Large intestine (tissue), 3 donors: ENCODE measurements at regions not wholly inside any gene's neighbourhood (a gene's known extent, or its start where the extent isn't known, plus 50 kb on each side); places are given as distances from the start of the nearest gene placed in this dataset.

ENCODE experiments used
- DNase-seq, 2 donors: peaks; one replicate each; pipeline versions ENCODE4 v3.0.0 to v3.0.0-alpha.2; 2013
- H3K27ac ChIP-seq: one replicate; pipeline ENCODE4 v1.5.1; 2013; ENCODE audit warnings: low read length
- H3K27me3 ChIP-seq: 2 replicates; pipeline ENCODE4 v1.6.1; 2013; ENCODE audit warnings: low read length; ENCODE audit not compliant: control insufficient read depth, insufficient read depth
- H3K36me3 ChIP-seq: 2 replicates; pipeline ENCODE4 v1.6.1; 2013; ENCODE audit warnings: low read length; ENCODE audit not compliant: control insufficient read depth, insufficient read depth
- H3K4me1 ChIP-seq: one replicate; pipeline ENCODE4 v1.6.1; 2013; ENCODE audit warnings: low read length; ENCODE audit not compliant: control insufficient read depth, insufficient read depth
- H3K4me3 ChIP-seq: one replicate; pipeline ENCODE4 v1.5.1; 2013; ENCODE audit warnings: low read length
- H3K9me3 ChIP-seq: one replicate; pipeline ENCODE4 v1.6.1; 2013; ENCODE audit warnings: mild to moderate bottlenecking, low read depth, low read length, moderate library complexity; ENCODE audit not compliant: control insufficient read depth
- WGBS: methylation state at CpG from one replicate; pipeline ENCODE4 v1.1.5; 2013; ENCODE audit warnings: low lambda C conversion rate; ENCODE audit not compliant: insufficient coverage; 5-methylcytosine and 5-hydroxymethylcytosine counted together

DNA sequence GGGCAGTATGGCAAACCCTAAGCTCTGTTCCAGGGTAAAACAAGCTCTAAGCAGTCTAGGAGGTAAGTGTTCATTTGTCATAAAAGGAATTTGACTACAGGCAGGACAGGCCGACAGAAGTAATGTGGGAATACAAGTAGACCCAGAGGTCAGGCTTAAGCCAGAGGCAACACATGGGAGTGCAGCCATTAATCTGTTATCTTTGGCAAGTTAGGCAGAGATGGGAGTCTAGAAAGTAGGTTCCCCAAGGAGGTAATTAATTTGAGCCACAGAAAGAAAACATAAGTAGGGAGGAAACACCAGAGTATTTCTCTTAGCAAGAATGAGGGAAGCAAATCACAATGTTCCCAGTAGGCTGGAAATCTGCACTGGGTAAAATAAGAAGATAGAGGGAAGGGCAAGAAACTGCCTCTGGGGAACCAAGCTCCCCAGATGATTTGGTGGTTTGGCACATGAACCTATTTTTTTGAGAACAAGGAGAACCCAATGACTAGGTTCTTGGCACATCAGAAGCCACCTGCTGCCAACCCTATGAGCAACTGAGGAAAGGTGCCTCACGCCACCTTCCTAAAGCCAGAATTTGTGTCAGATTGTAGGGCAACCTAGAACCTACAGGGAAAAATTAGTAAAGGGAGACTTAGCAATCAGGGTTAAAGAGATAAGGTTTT lies 636.4 kb upstream of the PLXNA2 start:
- Histone ChIP-seq H3K27me3 (no peaks in the 10 kb centered on the region), H3K4me1 (no peaks in the 10 kb centered on the region), H3K36me3 (no peaks in the 10 kb centered on the region), H3K4me3 (no peak overlapping the region), H3K9me3 (no peaks in the 10 kb centered on the region), H3K27ac (no peak overlapping the region)
- no peak for DNase-seq
- 0% methylated on average over 1 of the region's 2 CpGs for WGBS

DNA sequence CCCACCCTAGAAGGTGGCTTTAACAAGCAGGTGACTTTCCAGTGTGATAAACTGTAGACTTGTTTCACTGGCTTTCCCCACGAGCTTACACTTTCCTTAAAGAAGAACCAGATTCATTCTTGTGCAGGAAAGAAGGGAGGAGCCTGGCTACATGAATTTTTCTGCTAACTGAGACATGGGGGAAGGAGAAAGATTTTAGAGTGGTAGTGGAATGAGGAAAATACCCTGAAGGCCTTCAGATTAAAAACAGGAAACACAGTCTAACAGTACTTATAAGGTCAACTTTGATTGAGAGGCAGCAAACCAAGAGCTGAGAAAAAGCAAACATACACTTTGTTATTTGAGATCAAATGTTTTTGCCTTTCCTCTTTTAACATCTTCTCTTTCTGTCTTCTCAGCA lies 640.9 kb upstream of the PLXNA2 start:
- DNase-seq, result no peak
- no peaks in the 10 kb centered on the region for H3K9me3 ChIP-seq
- H3K27ac ChIP-seq, result no peak overlapping the region
- no peaks in the 10 kb centered on the region for H3K4me1 ChIP-seq
- no peaks in the 10 kb centered on the region for H3K36me3 ChIP-seq
- H3K27me3 ChIP-seq, result no peaks in the 10 kb centered on the region
- no peak overlapping the region for H3K4me3 ChIP-seq
- no CpG with 5 or more reads among the region's 1 CpG for WGBS

DNA sequence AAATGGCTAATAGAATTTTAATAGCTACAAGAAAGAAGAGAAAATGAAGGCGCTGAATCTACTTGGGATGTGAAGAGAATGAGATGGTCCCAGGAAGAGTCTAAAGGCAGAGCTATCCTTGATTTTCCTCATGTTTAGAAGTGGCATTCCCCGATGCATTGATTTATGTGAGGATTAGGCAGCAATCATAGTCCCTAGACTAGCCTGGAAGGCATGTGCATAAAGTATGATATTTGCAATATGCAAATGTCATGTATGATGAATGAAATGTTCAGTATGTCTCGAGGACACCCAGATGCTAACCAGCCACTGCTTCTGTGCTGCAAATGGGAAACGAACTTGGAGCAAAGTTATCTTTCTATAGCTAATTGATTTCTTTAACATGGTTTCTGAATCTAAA lies 641.5 kb upstream of the PLXNA2 start:
- 86% methylated on average over 1 of the region's 4 CpGs for WGBS
- Histone ChIP-seq H3K4me3 (no peak overlapping the region), H3K4me1 (no peaks in the 10 kb centered on the region), H3K9me3 (no peaks in the 10 kb centered on the region), H3K27ac (no peak overlapping the region), H3K27me3 (no peaks in the 10 kb centered on the region), H3K36me3 (no peaks in the 10 kb centered on the region)
- no peak for DNase-seq

DNA sequence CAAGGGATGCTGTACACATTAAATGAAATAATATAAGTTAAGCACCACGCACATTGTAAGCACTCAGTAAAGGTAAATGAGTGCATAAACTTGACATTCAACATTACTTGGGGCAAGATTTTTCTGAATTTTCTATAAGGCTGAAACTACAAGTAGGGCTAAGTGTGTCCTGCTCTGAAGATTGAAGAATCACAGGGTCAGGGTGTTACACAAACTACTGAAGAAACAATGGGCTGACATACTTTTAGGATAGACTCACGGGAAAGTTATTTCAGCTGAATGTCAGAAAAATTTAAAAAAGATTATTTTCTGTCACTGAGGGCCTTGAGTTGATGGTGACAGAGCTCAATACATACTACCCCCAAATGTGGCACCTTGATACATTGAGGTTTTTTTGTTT lies 644.2 kb upstream of the PLXNA2 start:
- Histone ChIP-seq H3K4me1 (no peaks in the 10 kb centered on the region), H3K36me3 (no peaks in the 10 kb centered on the region), H3K27me3 (no peaks in the 10 kb centered on the region), H3K4me3 (no peak overlapping the region), H3K9me3 (no peaks in the 10 kb centered on the region), H3K27ac (no peak overlapping the region)
- no peak for DNase-seq
- no CpG with 5 or more reads among the region's 2 CpGs for WGBS

DNA sequence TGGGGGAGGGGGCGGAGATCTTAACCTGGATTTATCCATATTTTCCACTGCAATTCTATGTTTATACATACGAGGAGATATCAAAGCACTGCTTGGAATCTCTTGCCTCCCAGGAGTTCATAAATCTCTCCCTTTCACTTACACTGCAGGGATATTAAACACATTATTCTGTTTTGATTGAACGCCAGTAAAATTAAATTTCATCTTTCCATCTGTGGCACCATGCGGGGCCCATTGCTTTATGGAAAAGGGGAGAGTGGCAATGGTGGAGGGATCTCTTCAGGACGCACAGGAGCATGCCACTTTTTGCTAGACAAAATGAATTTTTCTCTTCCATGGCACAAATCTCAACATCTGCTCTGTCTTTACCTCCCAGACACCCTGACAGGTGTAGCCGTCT lies 648.0 kb upstream of the PLXNA2 start:
- no peaks in the 10 kb centered on the region for H3K4me1 ChIP-seq
- H3K36me3 ChIP-seq, result no peaks in the 10 kb centered on the region
- no peak overlapping the region for H3K4me3 ChIP-seq
- no peaks in the 10 kb centered on the region for H3K9me3 ChIP-seq
- no peak overlapping the region for H3K27ac ChIP-seq
- H3K27me3 ChIP-seq, result no peaks in the 10 kb centered on the region
- DNase-seq, result no peak
- WGBS, result 74% methylated on average over 3 of the region's 6 CpGs

DNA sequence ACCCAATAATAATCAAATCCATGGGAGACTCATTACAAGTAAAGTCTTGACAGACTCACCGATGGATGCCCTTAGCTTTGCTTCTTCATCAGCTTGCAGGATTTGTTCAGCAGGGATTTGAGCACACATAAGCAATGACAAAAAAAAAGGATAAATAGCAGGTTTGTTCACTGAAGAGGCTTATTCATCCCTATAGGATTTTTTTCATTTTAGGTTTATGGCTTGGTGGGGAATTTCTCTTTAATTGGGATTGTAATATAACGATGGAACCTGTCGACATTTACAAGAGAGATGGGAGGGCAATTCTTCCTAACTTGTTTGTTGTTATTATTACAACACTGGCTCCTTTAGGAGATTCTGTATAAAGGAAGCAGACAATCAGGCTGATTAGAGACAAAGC lies 649.1 kb upstream of the PLXNA2 start:
- no peak for DNase-seq
- Histone ChIP-seq H3K4me1 (no peaks in the 10 kb centered on the region), H3K9me3 (no peaks in the 10 kb centered on the region), H3K27ac (no peak overlapping the region), H3K36me3 (no peaks in the 10 kb centered on the region), H3K4me3 (no peak overlapping the region), H3K27me3 (no peaks in the 10 kb centered on the region)
- WGBS, result no CpG with 5 or more reads among the region's 3 CpGs

DNA sequence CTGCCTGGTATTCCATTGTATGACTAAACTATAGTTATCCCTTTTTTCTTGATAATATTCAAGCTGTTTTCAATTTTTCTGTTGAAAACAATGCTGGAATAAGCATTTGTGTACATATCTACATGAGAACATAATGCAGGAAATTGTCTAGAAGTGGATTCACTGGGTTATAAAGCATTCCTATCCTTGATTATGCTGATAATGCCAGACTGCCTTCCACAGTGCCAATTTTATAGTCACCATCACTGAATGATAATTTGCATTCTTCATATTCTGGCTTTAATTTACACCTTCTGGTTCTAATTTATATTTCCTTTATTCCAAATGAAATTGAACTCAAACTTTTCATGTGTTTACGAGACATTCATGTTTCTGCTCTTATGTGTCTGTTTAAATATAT lies 651.0 kb upstream of the PLXNA2 start:
- no peaks in the 10 kb centered on the region for H3K27me3 ChIP-seq
- no peak overlapping the region for H3K4me3 ChIP-seq
- no peaks in the 10 kb centered on the region for H3K36me3 ChIP-seq
- no peak overlapping the region for H3K27ac ChIP-seq
- WGBS, result 63% methylated on average over 1 of the region's 1 CpG
- DNase-seq, result no peak
- H3K4me1 ChIP-seq, result no peaks in the 10 kb centered on the region
- H3K9me3 ChIP-seq, result no peaks in the 10 kb centered on the region

DNA sequence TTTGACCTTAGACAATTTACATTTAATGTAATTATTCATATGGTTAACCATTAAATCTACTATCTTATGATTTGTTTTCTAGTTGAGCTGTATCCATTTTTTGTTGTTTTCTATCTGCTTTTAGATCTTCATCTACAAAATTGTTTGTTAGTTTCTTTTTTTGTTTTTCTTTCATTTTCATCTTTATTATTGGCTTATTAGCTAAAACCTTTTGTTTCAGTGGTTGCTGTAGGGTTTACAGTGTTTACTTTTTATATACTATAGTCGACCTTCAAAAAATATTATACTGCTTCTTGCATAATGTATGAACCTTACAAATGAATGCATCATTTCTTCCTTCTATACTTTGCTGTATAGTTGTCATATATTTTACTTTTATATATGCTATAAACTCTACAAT lies 651.6 kb upstream of the PLXNA2 start:
- no peak overlapping the region for H3K27ac ChIP-seq
- no peak overlapping the region for H3K4me3 ChIP-seq
- H3K36me3 ChIP-seq, result no peaks in the 10 kb centered on the region
- WGBS, result 100% methylated on average over 1 of the region's 1 CpG
- no peak for DNase-seq
- no peaks in the 10 kb centered on the region for H3K27me3 ChIP-seq
- no peaks in the 10 kb centered on the region for H3K4me1 ChIP-seq
- no peaks in the 10 kb centered on the region for H3K9me3 ChIP-seq

DNA sequence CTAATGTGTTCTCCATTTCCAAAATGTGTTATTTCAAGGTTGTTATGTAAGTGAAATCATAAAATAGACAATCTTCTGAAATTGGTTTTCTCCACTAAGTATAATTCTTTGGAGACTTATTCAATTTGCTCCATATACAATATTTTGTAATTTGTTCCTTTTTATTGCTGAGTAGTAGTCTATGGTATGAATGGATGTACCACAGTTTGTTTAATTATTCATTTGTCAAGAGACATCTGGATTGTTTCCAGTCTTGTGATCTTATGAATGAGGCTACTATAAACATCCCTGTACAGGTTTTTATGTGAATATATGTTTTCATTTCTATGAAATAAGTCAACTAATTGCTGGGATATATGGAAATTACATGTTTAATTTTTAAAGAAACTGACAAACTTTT lies 652.6 kb upstream of the PLXNA2 start:
- Histone ChIP-seq H3K27me3 (no peaks in the 10 kb centered on the region), H3K36me3 (no peaks in the 10 kb centered on the region), H3K4me1 (no peaks in the 10 kb centered on the region), H3K27ac (no peak overlapping the region), H3K4me3 (no peak overlapping the region), H3K9me3 (no peaks in the 10 kb centered on the region)
- DNase-seq, result no peak

DNA sequence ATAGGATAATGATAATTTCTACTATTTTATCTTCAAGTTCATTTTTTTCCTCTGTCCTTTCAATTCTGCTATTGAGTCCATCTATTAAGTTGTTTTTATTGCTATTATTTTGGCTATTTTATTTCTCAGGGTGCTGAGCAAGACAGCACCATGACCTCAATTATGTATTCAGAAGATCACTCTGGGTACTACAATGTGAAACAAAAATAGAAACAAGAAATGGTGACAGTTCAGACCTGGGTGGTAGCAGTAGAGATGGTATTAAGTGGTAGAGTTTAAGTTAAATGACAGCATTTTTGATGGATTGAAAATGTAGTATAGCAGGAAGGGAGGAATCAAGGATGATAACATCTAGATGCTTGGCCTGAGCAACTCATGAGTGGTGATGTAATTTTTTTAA lies 655.3 kb upstream of the PLXNA2 start:
- Histone ChIP-seq H3K27ac (no peak overlapping the region), H3K4me3 (no peak overlapping the region), H3K36me3 (no peaks in the 10 kb centered on the region), H3K9me3 (no peaks in the 10 kb centered on the region), H3K27me3 (no peaks in the 10 kb centered on the region), H3K4me1 (no peaks in the 10 kb centered on the region)
- DNase-seq, result no peak

DNA sequence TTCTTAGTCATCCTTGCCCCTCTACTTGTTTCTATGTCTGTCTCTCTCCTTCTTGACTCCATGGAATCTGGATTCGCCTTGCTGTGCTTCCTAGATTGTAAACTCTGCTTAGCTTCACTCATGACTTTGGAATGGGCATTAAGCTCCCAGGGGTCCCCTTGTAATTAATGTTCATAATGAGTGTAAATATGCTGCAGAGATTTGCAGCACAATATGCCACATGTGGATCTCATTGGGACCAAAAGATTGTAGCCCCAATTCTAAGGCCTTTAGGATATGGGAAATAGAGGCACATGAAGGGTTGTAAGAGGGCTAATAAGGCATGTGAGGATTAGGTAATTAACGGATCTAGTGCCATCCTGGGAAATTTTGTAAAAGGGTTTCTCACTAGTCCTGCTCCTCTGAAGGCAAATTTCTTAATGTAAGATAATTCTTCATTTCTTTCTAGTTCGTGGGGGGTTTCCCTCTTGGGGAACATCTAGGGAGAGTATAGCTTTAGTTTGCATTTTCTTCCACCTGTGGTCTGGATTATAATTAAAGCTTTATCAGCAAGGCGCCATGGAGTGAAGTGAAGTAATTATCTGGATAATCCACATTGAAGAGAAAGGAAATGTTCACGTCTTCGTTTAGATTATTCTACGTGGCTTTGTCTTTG lies 659.2 kb upstream of the PLXNA2 start:
- WGBS, result 90% methylated on average over 5 of the region's 7 CpGs
- Histone ChIP-seq H3K36me3 (no peaks in the 10 kb centered on the region), H3K27me3 (no peaks in the 10 kb centered on the region), H3K9me3 (no peaks in the 10 kb centered on the region), H3K27ac (no peak overlapping the region), H3K4me1 (no peaks in the 10 kb centered on the region), H3K4me3 (no peak overlapping the region)
- DNase-seq, result no peak
